ENCODE measurements at regions not wholly inside any gene's neighbourhood (a gene's known extent, or its start where the extent isn't known, plus 50 kb on each side); places are given as distances from the start of the nearest gene placed in this dataset.

- TF ChIP-seq TCF7 (IDR thresholded peaks at IDR 0.05; ENCODE audit: borderline replicate concordance) (no peak), HINFP (tag; conservative IDR thresholded peaks at IDR 0.05; ENCODE audit: low read depth) (no peak), YY1 (IDR thresholded peaks at IDR 0.05; ENCODE audit: borderline replicate concordance in 1 of 3, control insufficient read depth in 1 of 3, extremely low read depth in 1 of 3, insufficient read depth in 3 of 3, insufficient read length in 1 of 3, insufficient replicate concordance in 2 of 3, low read depth in 1 of 3, low read length in 2 of 3) (no peak), NCOR1 (IDR thresholded peaks at IDR 0.05) (no peak), MCM5 (IDR thresholded peaks at IDR 0.05; ENCODE audit: low read depth) (no peak)
Measured at GRCh38 chr3:76656531-76657070, 383.3 kb upstream of the ROBO2 start (continued).

- CTCF ChIA-PET (ENCODE audit: low intra/inter-chr PET ratio), result no interaction called here
- FAIRE-seq, result no peak
- ATAC-seq, result no peak
Measured at GRCh38 chr3:76657909-76658308, 382.0 kb upstream of the ROBO2 start.

More at GRCh38 chr3:76657909-76658308, 382.0 kb upstream of the ROBO2 start:
- no peaks in the 10 kb centered on the region for H3K79me2 ChIP-seq (ENCODE audit: control insufficient read depth, insufficient read depth, low read length)
- WGBS (ENCODE audit: insufficient coverage, low coverage, missing lambda C conversion rate), result 0% methylated on average over 5 of the region's 5 CpGs
- no peaks in the 10 kb centered on the region for H3K27me3 ChIP-seq (ENCODE audit: control insufficient read depth in 2 of 2, insufficient read depth in 2 of 2, low read length in 2 of 2)
- no peak overlapping the region for H3K4me3 ChIP-seq
- H3K4me2 ChIP-seq (ENCODE audit: insufficient read depth, low read length), result no peak overlapping the region
- H3K27ac ChIP-seq (ENCODE audit: extremely low read depth, low read depth, low read length), result no peak overlapping the region
- no peaks in the 10 kb centered on the region for H3K36me3 ChIP-seq (ENCODE audit: control insufficient read depth, insufficient read depth, low read length)
- H2AFZ ChIP-seq (ENCODE audit: low read depth, low read length), result no peak overlapping the region
- no peak overlapping the region for H3K9ac ChIP-seq (ENCODE audit: insufficient read depth in 1 of 2, low read depth in 2 of 2, low read length in 2 of 2)
- no peaks in the 10 kb centered on the region for H3K9me1 ChIP-seq (ENCODE audit: control insufficient read depth, insufficient read depth, low read length)
- intact Hi-C loops (cut with micrococcal nuclease) (no loop called here), in situ Hi-C loops (cut with MboI) (no loop called here)
- H3K9me3 ChIP-seq (replicated peaks; ENCODE audit: control insufficient read depth, insufficient read depth, low read depth, low read length), result no peaks in the 10 kb centered on the region
- TF ChIP-seq TAF1 (IDR thresholded peaks at IDR 0.05; ENCODE audit: control insufficient read depth, extremely low read depth, insufficient read depth, low read length, severe bottlenecking) (no peak), THAP12 (CRISPR knock-in tag; IDR thresholded peaks at IDR 0.05) (no peak), BHLHE40 (IDR thresholded peaks at IDR 0.05; ENCODE audit: low read length) (no peak), KAT8 (IDR thresholded peaks at IDR 0.05; ENCODE audit: low read depth) (no peak), ARNT (IDR thresholded peaks at IDR 0.05) (no peak), MNT (conservative IDR thresholded peaks at IDR 0.05) (no peak)
- no TSS peak for BruUV-seq (replicated peaks)
- DNase-seq (ENCODE audit: extremely low read depth in 1 of 4, low spot score in 3 of 4), result no peak
- POLR2A ChIA-PET, result no interaction called here
- no peaks in the 10 kb centered on the region for H3K4me1 ChIP-seq (replicated peaks in 1 of 2; ENCODE audit: control insufficient read depth in 2 of 2, insufficient read depth in 2 of 2, low read length in 2 of 2)
- no peaks in the 10 kb centered on the region for H4K20me1 ChIP-seq (replicated peaks; ENCODE audit: control insufficient read depth, insufficient read depth, low read length)

Measured in K562 (cell line).